Vagina (tissue), 2 donors: ENCODE measurements at regions not wholly inside any gene's neighbourhood (a gene's known extent, or its start where the extent isn't known, plus 50 kb on each side); places are given as distances from the start of the nearest gene placed in this dataset.
A peak's percentile ranks its signal among the peaks of the same experiment; 100 is the strongest.

Experiments
- DNase-seq, 2 donors: peaks; one replicate each; pipeline ENCODE4 v3.0.0-alpha.2; 2017; ENCODE audit errors: extremely low spot score in 2 of 2
- H3K27ac ChIP-seq: fragments of 200-600 bp; sonication (generic); one replicate; pipeline ENCODE4 v1.5.1; 2019
- H3K27me3 ChIP-seq: fragments of 200-600 bp; sonication (generic); one replicate; pipeline ENCODE4 v1.5.1; 2019
- H3K36me3 ChIP-seq, 2 donors: fragments of 200-600 bp; sonication (generic); one replicate each; pipeline ENCODE4 v1.5.1; 2017 to 2019
- H3K4me1 ChIP-seq: fragments of 200-600 bp; sonication (generic); one replicate; pipeline ENCODE4 v1.5.1; 2019
- H3K4me3 ChIP-seq, 2 donors: fragments of 200-600 bp; sonication (generic); 1 replicate in 1 of 2; 2 replicates in 1 of 2; pipeline ENCODE4 v1.5.1; 2016 to 2019
- H3K9me3 ChIP-seq: fragments of 200-600 bp; sonication (generic); one replicate; pipeline ENCODE4 v1.5.1; 2019
- POLR2A ChIP-seq, 2 donors: fragments of 450-650 bp; IDR thresholded peaks; one replicate each; pipeline ENCODE4 v1.6.1; 2017; ENCODE audit warnings: antibody characterized with exemption in 2 of 2, mild to moderate bottlenecking in 2 of 2, moderate library complexity in 2 of 2
- POLR2AphosphoS5 ChIP-seq, 2 donors: sonication (generic); formaldehyde crosslinking; IDR thresholded peaks; one replicate each; pipeline ENCODE4 v1.9.0; 2017; ENCODE audit warnings: antibody characterized with exemption in 2 of 2, mild to moderate bottlenecking in 2 of 2, low read depth in 1 of 2; ENCODE audit not compliant: insufficient read depth in 1 of 2
- intact Hi-C: fragments of 100-400 bp; cut with DNase I; formaldehyde crosslinking; loops from one replicate; pipeline ENCODE4 v1.15.1; 2023
- TF ChIP-seq, protein P1 (sequence below), 3 experiments: fragments of 450-650 bp in 2 of 3; fragments of 200-600 bp in 1 of 3; sonication (generic) in 1 of 3; IDR thresholded peaks; one replicate each; pipeline ENCODE4 v1.5.1; 2017 to 2019; ENCODE audit warnings: antibody characterized with exemption in 3 of 3, mild to moderate bottlenecking in 2 of 3, moderate library complexity in 2 of 3

GRCh38 chr7:25752967-25753791, 398.8 kb upstream of the NFE2L3 start:
- Histone ChIP-seq H3K4me1 (peaks cover 29% of the 10 kb centered on the region), H3K9me3 (no peaks in the 10 kb centered on the region), H3K27me3 (no peaks in the 10 kb centered on the region), H3K27ac (peak overlapping the region; percentile 39), H3K4me3 (no peak overlapping the region), H3K36me3 (no peaks in the 10 kb centered on the region)
- intact Hi-C loops: no loop called here
- TF ChIP-seq, protein P1, sequence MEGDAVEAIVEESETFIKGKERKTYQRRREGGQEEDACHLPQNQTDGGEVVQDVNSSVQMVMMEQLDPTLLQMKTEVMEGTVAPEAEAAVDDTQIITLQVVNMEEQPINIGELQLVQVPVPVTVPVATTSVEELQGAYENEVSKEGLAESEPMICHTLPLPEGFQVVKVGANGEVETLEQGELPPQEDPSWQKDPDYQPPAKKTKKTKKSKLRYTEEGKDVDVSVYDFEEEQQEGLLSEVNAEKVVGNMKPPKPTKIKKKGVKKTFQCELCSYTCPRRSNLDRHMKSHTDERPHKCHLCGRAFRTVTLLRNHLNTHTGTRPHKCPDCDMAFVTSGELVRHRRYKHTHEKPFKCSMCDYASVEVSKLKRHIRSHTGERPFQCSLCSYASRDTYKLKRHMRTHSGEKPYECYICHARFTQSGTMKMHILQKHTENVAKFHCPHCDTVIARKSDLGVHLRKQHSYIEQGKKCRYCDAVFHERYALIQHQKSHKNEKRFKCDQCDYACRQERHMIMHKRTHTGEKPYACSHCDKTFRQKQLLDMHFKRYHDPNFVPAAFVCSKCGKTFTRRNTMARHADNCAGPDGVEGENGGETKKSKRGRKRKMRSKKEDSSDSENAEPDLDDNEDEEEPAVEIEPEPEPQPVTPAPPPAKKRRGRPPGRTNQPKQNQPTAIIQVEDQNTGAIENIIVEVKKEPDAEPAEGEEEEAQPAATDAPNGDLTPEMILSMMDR (IDR thresholded peaks at IDR 0.05): no peak
- TF ChIP-seq POLR2AphosphoS5 (IDR thresholded peaks at IDR 0.05; ENCODE audit: insufficient read depth in 1 of 2, low read depth in 1 of 2) (no peak), POLR2A (IDR thresholded peaks at IDR 0.05) (no peak)
- DNase-seq: no peak

- Histone ChIP-seq H3K27ac (peak overlapping the region; percentile 39), H3K36me3 (no peaks in the 10 kb centered on the region), H3K27me3 (no peaks in the 10 kb centered on the region), H3K4me3 (no peak overlapping the region), H3K9me3 (no peaks in the 10 kb centered on the region), H3K4me1 (peaks cover 29% of the 10 kb centered on the region)
- DNase-seq: no peak
- TF ChIP-seq, protein P1 (IDR thresholded peaks at IDR 0.05): no peak
- TF ChIP-seq POLR2AphosphoS5 (IDR thresholded peaks at IDR 0.05; ENCODE audit: insufficient read depth in 1 of 2, low read depth in 1 of 2) (no peak), POLR2A (IDR thresholded peaks at IDR 0.05) (no peak)
- intact Hi-C loops: no loop called here
Measured at GRCh38 chr7:25753837-25754236, 398.2 kb upstream of the NFE2L3 start.

DNA sequence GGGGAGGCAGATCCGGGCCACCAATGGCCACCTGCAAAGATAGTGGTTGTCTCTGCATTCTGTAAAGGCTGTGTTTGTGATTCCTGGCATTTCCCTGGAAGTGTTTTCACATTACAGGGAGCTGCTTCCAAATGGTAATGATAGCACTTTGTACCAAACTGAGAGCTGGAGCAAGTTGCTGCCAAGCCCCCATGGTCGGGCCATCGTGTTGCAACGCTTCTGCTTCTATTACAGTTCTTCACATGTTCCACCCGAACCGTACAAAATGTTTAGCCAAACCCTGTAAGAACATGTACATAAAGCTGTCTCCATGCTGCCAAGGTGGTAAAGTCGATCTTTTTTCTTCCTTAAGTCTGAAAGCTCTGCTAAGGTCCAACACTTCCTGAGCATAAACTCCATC, 397.7 kb upstream of the NFE2L3 start:
- Histone ChIP-seq H3K36me3 (no peaks in the 10 kb centered on the region), H3K9me3 (no peaks in the 10 kb centered on the region), H3K27me3 (no peaks in the 10 kb centered on the region), H3K4me3 (no peak overlapping the region), H3K27ac (no peak overlapping the region), H3K4me1 (peaks cover 29% of the 10 kb centered on the region)
- TF ChIP-seq, protein P1 (IDR thresholded peaks at IDR 0.05): no peak
- no peak for TF ChIP-seq POLR2AphosphoS5 (IDR thresholded peaks at IDR 0.05; ENCODE audit: insufficient read depth in 1 of 2, low read depth in 1 of 2)
- no peak for TF ChIP-seq POLR2A (IDR thresholded peaks at IDR 0.05)
- DNase-seq: no peak
- intact Hi-C loops: no loop called here

GRCh38 chr7:25754751-25755150, 397.2 kb upstream of the NFE2L3 start:
- intact Hi-C loops: no loop called here
- Histone ChIP-seq H3K9me3 (no peaks in the 10 kb centered on the region), H3K36me3 (no peaks in the 10 kb centered on the region), H3K4me1 (peaks cover 29% of the 10 kb centered on the region), H3K27me3 (no peaks in the 10 kb centered on the region), H3K27ac (no peak overlapping the region), H3K4me3 (no peak overlapping the region)
- TF ChIP-seq POLR2AphosphoS5 (IDR thresholded peaks at IDR 0.05; ENCODE audit: insufficient read depth in 1 of 2, low read depth in 1 of 2) (no peak), POLR2A (IDR thresholded peaks at IDR 0.05) (no peak)
- TF ChIP-seq, protein P1 (IDR thresholded peaks at IDR 0.05): no peak
- no peak for DNase-seq

GRCh38 chr7:25756601-25757000, 395.4 kb upstream of the NFE2L3 start:
- no peak overlapping the region for H3K27ac ChIP-seq
- no peaks in the 10 kb centered on the region for H3K36me3 ChIP-seq
- no peaks in the 10 kb centered on the region for H3K9me3 ChIP-seq
- intact Hi-C loops: no loop called here
- H3K27me3 ChIP-seq: no peaks in the 10 kb centered on the region
- no peak for DNase-seq
- TF ChIP-seq POLR2AphosphoS5 (IDR thresholded peaks at IDR 0.05; ENCODE audit: insufficient read depth in 1 of 2, low read depth in 1 of 2): no peak
- TF ChIP-seq, protein P1 (IDR thresholded peaks at IDR 0.05): no peak
- TF ChIP-seq POLR2A (IDR thresholded peaks at IDR 0.05): no peak
- peaks cover 20% of the 10 kb centered on the region for H3K4me1 ChIP-seq
- no peak overlapping the region for H3K4me3 ChIP-seq
